HG03280 (cell line): ENCODE measurements at regions not wholly inside any gene's neighbourhood (a gene's known extent, or its start where the extent isn't known, plus 50 kb on each side); places are given as distances from the start of the nearest gene placed in this dataset.

Experiments used
- ATAC-seq: cut with Tn5 transposase; IDR thresholded peaks from one replicate; pipeline ENCODE4 v1.9.1; 2021; ENCODE audit warnings: mild to moderate bottlenecking, moderate library complexity; ENCODE audit not compliant: unreplicated experiment

DNA sequence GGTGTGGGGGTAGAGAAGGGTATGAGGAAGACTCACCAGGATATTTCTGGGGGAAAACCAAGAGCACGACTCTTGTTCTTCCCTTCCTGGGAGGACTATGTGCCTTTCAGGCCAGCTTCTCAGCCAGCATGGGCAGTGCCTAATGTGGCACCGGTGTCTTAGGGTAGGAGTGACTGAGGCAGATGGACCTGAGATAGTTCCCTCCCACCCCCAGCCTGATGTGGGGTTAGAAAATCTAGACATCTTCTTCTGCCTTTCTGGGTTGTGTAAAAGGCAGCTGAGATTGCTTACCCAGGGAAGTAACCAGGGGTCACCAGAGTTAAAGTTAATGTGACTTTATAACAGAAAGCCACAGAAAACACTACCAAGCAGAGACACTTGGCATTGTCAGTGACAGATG is 127.3 kb downstream of the TMA16 start:
- ATAC-seq, result no peak

DNA sequence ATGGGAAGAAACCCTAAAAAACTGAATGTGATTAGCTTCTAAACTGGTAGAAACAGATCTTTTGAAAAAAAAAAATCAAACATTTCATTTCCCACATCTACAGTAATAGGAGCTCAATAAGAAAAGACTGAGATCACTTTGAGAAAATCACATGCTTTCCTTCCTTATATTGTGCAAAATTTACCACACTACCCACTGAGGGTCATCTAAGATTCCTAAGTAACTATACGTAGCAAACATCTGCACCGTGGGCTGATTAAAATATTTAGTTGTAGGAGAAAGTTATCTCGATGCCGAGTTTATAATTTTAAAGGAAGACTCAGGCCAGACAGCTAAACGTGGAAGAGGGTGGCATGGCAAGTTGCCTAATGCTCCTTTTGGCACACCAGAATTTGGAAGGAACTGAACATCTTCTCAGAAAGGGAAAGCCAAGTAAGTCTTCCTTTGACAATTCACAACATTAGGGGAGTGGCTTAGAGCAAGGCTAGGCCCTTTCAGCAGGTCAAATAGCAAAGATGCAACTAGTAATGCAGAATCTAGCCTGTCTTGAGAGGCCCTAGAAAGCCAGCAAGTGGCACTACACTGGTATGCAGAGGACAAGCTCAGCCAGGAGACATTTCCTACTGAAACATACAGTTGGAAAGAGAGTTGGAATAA is 128.0 kb downstream of the TMA16 start:
- no peak for ATAC-seq

DNA sequence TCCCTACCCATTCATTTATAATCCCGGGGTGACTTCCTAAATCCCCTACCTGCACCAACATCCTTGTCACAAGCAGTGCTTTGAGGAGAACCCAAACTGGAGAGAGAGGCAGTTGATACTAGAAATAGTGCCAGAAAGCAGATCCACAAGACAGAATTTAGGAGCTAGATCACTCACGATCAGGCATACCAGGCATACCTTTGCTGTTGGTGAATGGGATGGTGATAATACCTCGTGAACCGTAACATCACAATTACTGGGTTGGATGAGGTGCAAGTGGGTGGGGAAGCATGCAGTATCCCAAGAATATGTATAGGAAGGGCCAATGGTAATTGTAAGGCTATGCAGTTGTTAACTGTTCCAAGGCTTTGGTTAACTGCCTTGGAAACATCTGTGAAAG is 129.3 kb downstream of the TMA16 start:
- ATAC-seq, result no peak

DNA sequence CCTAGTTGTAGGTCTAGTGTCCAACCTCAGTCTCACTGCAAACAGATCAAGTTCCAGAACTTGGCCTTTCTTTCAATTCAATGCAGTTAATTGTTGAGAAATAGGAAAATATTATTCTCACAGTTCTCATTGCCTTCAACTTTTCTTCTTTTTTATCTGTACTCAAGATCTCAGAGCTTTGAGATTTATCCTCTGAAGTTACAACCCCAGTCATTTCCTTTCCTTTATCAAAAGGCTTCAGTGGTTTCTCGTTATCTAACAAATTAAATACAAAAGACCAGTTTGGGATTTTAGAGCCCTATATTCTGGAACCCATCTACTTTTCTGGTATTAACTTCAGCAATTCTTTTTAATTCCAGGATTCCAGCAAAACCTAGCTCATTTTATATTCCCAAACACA is 130.2 kb downstream of the TMA16 start:
- ATAC-seq, result no peak

DNA sequence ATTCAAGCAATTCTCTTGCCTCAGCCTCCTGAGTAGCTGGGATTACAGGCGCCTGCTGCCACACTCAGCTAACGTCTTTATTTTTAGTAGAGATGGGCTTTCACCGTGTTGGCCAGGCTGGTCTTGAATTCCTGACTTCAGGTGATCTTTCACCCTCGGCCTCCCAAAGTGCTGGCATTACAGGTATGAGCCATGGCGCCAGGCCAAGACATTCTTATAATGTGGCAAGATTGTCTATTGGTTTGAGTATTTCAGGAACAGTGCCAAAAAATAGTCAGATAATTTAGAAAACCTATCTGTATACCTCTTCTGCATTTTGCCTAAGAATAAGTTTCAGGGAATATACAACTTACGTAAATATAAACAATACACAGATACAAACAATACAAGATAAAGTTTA is 136.8 kb downstream of the TMA16 start:
- ATAC-seq, result no peak

DNA sequence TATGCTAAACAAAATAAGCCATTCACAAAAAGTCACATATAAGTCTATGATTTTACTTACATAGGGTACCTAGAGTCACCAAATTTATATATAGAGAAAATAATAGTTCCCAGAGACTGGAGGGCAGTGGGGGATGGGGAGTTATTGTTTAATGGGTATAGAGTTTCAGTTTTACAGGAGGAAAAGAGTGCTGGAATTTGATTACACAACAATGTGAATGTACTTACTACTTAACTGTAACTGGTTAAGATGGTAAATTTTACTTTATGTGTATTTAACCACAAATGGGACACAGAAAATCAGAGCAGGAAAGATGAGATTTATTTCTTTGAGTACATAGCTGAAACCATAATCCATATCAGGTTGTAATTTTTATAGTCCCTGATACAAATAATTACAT is 144.4 kb downstream of the TMA16 start:
- no peak for ATAC-seq

DNA sequence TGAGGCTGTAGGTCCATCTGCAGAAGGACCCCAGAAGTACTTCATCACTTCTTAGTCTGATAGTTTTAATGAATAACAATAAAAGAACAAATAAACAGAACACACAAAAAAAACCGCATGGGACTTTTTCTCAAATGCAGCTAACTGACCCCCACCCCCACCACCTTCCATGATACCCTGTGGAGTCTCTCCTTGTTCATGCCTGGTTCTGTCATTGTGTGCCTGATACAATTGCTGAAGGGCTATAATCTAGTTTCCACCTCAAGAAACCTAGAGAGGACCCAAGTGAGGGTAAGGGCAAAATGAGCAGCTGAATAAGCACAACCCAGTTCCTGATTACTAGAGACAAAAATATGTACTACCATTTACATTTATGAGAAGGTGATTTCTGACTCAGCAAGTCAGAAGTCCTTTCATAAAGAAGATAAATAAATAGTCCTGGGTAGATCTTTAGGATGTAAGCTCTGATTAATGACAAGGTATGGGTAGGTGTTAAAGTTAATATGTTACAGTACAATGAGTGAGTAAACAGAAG is 155.1 kb downstream of the TMA16 start:
- no peak for ATAC-seq

DNA sequence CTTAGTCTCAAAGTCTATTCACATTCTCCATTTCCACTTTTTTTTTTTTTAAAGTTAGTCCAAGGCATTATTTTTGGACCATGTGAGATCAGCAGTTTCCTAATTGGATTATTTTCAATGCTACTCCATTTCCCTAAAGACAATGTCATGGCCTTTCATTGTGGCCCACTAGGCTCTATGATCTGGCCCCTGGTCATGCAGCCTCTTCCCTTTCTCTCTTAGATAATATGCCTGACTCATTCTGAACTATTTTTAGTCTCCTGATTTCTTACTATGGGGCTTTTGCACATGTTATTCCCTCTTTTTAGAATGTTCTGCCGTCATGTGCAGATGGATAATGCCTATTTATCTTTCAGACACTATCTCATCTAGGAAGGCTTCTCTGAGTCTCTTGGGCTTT is 157.3 kb downstream of the TMA16 start:
- no peak for ATAC-seq

DNA sequence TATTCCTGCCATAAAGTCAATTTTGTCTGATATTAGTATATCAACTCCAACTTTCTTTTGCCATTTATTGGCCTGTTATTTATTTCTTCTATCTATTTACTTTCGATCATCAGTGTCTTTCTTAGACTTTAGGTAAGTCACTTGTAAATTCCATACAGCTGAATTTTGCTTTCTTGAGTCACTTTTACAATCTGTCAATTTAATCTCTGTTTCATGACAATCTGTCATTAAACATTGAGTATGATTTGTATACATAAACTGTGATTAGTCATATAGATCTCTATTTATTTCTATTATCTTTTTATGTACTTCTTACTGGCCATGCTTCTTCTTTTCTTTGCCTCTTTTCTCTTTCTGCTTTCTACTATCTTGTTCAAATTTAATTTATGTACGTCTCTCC is 160.1 kb downstream of the TMA16 start:
- no peak for ATAC-seq

DNA sequence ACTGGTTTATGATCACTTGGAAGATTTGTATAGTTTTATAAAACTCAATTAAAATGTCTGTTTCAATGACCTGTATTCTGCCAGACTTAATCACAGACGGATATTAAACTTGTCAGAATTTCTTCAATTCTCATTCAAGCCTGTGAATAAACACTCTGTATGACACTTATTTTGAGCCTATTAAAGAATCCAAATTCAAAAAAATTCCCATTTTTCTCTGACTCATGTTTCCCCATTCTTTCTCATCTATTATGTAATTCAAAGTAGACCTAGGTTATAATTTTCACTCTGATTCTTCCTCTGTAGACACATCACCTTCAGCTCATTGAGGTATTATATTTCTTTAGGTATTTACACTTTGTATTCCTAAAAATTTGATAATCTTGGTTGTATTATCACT is 166.1 kb downstream of the TMA16 start:
- no peak for ATAC-seq

DNA sequence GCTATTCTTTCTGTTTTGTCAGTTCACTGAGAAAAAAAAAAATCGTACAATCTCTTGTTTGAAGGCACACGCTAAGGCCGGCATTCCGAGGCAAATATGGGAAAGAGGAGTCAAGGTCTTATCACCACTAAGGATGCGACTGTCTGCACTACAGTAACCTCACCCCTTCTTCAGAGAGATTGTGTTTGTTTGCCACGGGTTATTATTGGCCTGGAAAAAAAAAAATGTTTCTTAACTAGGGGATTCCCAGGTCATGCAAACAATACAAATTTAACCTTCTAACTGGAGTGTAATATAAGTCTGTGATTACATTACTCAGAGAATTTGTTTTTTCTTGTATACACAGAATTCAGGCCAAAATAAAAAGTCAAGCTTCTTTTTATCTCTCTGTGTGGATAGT is 168.3 kb downstream of the TMA16 start:
- peak; percentile 26 for ATAC-seq

DNA sequence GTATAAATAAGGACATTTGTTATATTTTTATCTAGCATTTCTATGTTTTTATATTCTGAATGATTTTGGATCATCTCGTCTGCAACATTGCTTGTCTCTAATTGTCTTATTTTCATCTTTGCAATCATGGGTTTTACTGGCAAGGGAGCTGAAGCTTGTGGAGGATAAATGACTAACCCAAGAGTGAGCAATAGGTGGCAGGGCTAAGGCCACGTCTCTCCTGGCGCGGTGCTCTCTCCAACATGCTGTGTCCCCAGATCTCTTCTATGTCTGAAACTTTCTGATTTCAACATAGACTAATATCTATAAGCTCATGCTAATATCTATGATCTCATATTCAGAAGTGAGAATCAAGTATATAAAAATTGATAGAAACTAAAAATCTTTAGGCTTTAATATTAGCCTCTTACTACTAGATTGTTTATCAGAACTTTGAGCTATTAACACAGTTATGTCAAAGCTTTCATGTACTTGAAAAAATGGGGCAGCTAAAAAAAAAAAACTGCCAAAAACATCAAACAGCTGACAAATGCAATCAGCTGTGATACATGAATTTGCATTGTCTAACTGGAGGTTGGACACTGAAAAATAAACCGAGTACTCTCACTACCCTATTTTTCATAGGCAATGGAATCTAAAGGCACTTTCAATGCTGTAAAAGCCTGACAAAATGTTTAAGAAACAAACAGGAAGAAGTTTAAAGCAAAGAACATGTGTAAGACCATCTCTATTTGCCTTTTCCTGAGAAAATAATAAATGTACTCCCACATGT is 169.2 kb downstream of the TMA16 start:
- peak; percentile 78 for ATAC-seq

DNA sequence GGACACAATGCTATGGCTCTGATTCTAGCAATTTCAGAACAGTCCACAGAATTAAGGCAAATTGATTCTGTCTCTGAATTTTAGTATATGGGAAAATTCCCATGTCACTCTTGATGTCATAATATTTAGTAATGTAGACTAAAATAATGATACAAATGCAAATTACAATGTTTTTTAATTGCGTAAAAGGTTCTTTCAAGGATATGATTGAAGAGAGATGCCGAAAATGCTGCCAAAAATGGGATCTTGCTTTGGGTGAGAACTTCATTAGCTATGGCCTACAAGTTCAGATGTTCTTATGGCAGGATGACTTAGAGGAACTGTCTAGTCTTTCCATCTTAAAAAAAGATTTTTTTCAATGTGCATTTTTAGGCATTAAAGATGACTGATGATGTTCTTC is 170.6 kb downstream of the TMA16 start:
- no peak for ATAC-seq

DNA sequence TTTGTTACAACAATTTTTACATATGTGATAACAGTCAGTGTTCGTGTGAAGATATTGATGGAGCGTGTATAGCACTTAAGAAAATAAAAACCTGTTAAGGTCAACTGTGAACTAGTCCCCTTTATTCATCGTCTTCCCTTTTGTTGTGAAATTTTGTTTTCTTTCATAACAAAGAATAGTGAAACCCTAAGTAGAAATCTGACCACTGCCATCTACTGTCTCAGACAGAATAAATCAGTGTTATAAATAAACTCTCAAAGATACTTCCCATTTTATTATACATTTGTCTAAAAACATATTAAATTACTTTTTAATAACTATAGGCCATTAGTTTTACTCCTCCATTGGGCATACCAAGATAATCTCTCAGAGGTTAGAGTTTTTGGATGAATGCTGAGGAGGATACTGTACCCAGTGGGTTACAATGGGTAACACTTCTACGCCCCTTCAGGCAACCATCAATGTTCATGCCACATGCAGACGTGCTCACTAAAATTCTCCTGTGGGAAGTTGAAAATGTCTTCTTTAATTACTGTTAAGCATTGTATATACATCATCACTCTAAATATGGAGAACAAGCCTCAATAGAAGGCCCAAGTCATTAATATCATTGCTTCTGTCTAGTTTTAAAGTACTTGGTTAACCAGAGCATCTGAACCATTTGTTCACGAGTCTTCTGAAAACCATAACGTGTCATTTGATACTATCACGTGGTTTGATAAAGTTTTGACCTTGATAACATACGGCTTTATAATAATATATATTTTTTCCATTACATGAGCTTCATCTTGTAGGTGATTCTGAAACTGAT is 171.2 kb downstream of the TMA16 start:
- peak; percentile 47 for ATAC-seq

DNA sequence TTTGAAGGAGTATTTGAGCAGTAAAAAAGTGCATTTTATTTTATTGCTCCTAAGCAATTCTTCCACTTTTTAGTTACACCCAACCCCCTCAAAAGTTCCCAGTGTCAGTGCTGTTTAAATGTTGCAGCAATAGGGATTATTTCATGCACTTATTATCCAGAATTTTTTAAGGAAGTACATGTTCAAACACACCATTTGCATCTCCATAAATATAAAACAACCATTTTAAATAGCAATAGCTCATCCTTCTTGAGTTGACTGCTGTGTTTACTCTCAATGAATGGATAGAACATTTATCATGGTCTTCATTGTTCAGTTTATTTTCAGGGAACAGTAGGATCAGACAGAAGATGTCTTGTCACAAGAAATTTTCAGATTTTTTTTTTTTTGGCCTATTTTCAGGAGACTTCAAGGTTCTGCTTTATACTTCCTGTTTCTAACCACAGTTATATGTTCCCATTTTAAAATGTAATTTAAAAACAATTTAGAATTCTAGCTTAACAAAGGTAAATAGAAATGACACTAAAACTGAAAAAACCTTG is 171.9 kb downstream of the TMA16 start:
- no peak for ATAC-seq

DNA sequence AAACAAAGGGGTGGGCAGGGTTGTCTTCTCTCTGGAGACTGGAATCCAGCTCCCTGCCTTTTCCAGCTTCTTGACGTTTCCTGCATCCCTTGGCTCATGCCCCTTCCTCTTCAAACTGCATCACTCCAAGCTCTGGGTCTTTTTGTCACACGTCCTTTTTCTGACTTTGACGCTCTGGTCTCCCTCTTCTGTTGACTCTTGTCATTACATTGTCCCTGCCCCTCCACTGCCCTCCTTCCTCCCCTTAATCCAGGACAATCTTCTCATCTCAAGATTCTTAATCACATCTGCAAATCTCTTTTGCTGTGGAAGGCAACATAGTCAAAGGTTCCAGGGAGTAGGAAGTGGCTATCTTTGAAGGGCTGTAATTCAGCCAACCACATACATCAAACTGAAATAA is 178.3 kb downstream of the TMA16 start:
- no peak for ATAC-seq

DNA sequence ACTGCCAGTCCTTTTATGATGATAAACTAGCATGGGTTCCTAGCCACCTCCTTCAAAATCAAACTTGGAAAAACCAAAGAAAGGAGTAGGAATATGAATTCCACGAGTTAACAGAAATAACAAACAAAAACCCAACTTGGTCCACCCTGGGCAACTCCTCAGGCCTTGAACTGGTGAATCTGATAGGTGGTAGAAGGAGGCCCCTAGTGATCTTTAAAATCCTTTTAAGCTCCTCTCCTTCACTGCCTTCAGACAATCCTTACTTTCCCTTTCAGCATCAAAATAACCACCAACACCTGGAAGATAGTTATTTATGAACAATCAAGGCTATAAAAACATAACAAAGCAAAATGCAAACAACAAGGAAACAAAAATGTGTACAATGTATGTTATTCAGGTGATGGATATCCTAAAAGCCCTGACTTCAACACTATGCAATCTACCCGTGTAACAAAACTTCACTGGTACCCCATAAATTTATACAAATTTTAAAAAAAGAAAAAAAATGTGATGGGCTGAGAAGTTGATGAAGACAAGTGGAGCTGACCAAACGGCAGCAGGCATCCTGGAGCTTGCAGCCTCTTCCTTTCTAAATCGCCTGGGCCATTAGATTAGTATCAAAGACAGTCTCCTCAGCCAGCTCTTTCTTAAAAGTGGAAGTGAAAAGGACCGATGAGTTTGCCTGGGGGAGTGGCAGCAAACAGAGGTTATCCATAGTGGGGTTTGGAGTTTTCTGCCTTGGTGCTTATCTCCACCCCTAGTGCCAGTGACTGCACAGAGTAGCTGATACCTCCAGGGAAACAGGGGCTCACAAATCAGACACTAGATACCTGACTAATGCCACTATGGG is 179.6 kb downstream of the TMA16 start:
- ATAC-seq, result no peak

DNA sequence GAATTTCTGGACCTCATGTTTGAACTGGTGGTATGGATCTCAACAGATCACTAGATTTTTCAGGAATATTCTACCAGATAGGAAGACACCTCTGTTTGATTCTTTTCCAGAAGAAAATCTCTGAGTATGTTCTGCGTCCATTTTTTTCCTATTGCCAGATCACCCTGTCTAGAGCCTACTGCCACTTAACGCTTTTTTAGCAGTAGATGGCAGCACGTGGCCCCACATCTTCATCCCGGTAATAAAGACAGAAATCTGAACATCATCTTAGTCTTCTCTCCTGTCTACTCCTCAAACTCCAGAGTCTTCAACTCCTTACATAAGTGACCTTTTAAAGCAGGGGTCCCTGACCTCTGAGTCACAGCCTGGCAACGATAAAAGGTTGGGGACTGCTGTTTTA is 184.7 kb downstream of the TMA16 start:
- ATAC-seq, result peak; percentile 45

DNA sequence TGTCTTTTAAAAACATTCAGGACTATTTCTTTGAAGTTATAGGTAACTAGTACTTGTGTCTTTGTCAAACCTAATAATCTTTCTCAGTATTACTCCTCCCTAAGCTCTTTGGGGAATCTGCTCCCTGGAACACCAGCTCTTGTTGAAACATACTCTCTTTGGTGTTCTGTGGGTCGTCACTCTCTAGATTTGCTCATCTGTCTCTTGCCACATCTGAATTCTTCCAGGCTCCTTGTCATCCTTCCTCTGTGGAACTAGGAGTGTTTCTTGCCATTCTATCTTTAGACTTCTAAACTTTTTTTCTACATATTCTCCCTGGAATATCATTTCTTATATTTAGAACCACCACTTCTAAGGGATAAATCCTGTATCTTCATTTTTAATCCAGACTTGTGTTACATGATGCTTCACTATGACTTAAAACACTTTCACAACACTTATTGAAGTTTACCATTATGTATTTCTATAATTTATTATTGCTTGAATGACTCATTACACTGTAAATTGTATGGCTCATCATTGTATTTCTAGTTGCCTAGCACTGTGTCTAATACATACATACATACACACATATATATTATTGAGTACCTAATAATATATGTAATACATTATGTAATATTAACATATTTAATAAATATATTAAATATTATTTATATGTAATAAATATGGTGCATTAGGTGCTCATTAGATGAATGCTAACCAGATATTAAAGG is 186.1 kb downstream of the TMA16 start:
- no peak for ATAC-seq
